ENCODE measurements at regions not wholly inside any gene's neighbourhood (a gene's known extent, or its start where the extent isn't known, plus 50 kb on each side); places are given as distances from the start of the nearest gene placed in this dataset.

GRCh38 chr2:195579776-195580555 lies 77.1 kb upstream of the SLC39A10 start:
- no peak for ATAC-seq
- TF ChIP-seq PRDM15 (CRISPR knock-in tag; IDR thresholded peaks at IDR 0.05) (no peak), ZNF138 (CRISPR knock-in tag; conservative IDR thresholded peaks at IDR 0.05) (no peak), CREB1 (CRISPR knock-in tag; IDR thresholded peaks at IDR 0.05) (no peak), ZNF281 (CRISPR knock-in tag; IDR thresholded peaks at IDR 0.05) (no peak), OVOL2 (CRISPR knock-in tag; IDR thresholded peaks at IDR 0.05; ENCODE audit: borderline replicate concordance) (no peak), NR3C1 (CRISPR knock-in tag; conservative IDR thresholded peaks at IDR 0.05; ENCODE audit: low read depth) (no peak), NFE2L1 (CRISPR knock-in tag; IDR thresholded peaks at IDR 0.05) (no peak), ZNF232 (CRISPR knock-in tag; IDR thresholded peaks at IDR 0.05) (no peak), JUN (CRISPR knock-in tag; IDR thresholded peaks at IDR 0.05) (no peak), FOXK1 (CRISPR knock-in tag; IDR thresholded peaks at IDR 0.05) (no peak), ZNF263 (CRISPR knock-in tag; IDR thresholded peaks at IDR 0.05; ENCODE audit: low read depth) (no peak), AFF4 (CRISPR knock-in tag; IDR thresholded peaks at IDR 0.05; ENCODE audit: borderline replicate concordance) (no peak), MLX (CRISPR knock-in tag; IDR thresholded peaks at IDR 0.05) (no peak)
- TF ChIP-seq, protein P1, sequence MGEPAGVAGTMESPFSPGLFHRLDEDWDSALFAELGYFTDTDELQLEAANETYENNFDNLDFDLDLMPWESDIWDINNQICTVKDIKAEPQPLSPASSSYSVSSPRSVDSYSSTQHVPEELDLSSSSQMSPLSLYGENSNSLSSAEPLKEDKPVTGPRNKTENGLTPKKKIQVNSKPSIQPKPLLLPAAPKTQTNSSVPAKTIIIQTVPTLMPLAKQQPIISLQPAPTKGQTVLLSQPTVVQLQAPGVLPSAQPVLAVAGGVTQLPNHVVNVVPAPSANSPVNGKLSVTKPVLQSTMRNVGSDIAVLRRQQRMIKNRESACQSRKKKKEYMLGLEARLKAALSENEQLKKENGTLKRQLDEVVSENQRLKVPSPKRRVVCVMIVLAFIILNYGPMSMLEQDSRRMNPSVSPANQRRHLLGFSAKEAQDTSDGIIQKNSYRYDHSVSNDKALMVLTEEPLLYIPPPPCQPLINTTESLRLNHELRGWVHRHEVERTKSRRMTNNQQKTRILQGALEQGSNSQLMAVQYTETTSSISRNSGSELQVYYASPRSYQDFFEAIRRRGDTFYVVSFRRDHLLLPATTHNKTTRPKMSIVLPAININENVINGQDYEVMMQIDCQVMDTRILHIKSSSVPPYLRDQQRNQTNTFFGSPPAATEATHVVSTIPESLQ (CRISPR knock-in tag; IDR thresholded peaks at IDR 0.05) = no peak
- TF ChIP-seq, protein P2, sequence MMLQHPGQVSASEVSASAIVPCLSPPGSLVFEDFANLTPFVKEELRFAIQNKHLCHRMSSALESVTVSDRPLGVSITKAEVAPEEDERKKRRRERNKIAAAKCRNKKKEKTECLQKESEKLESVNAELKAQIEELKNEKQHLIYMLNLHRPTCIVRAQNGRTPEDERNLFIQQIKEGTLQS (CRISPR knock-in tag; conservative IDR thresholded peaks at IDR 0.05) = no peak
- TF ChIP-seq, protein P3, sequence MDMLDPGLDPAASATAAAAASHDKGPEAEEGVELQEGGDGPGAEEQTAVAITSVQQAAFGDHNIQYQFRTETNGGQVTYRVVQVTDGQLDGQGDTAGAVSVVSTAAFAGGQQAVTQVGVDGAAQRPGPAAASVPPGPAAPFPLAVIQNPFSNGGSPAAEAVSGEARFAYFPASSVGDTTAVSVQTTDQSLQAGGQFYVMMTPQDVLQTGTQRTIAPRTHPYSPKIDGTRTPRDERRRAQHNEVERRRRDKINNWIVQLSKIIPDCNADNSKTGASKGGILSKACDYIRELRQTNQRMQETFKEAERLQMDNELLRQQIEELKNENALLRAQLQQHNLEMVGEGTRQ (CRISPR knock-in tag; IDR thresholded peaks at IDR 0.05) = no peak
- TF ChIP-seq, protein P4, sequence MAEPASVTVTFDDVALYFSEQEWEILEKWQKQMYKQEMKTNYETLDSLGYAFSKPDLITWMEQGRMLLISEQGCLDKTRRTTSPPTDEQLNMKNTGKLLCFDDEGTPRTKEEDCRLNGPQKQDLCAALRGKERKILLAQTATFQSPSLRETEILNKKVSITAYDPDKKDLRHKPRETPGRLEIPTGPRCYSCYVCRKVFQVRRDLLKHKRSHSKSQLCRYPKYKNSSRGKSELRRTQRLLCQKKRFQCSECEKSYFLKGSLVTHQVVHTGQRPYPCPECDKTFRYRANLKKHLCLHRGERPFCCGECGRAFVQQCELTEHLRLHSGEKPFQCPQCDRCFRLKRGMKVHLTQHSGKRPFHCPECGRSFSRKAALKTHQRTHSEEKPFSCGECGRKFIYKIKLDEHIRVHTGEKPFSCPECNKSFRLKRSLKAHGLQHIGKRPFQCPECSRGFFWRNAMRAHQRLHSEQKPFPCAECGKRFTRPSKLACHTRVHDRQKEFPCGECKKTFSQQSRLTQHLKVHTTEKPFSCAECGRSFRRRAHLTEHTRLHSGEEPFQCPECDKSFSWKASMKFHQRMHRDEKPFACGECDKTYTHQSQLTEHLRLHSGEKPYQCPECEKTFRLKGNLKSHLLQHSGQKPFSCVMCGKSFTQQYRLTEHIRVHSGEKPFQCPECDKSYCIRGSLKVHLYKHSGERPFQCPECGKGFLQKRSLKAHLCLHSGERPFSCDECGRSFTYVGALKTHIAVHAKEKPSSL (CRISPR knock-in tag; conservative IDR thresholded peaks at IDR 0.05) = no peak
- H3K4me3 Mint-ChIP-seq = no peak overlapping the region
- ChIA-PET POLR2A (no interaction called here), CTCF (interaction anchor here (1.0 kb wide), 1 partner anchor 80 kb away, joined by 3 read pairs; no protein-coding TSS in a partner anchor)
- DNase-seq (ENCODE audit: low spot score) = no peak
- peaks cover 3% of the 10 kb centered on the region for H3K9me3 Mint-ChIP-seq
- H3K4me1 Mint-ChIP-seq = peaks cover 7% of the 10 kb centered on the region
- H3K27me3 Mint-ChIP-seq (ENCODE audit: low read depth) = no peaks in the 10 kb centered on the region
- H3K27ac Mint-ChIP-seq = no peak overlapping the region
- H3K36me3 Mint-ChIP-seq = no peaks in the 10 kb centered on the region

All from WTC11 (cell line).